ENCODE measurements at regions not wholly inside any gene's neighbourhood (a gene's known extent, or its start where the extent isn't known, plus 50 kb on each side); places are given as distances from the start of the nearest gene placed in this dataset.

GRCh38 chr21:16872616-16873015 is 640.2 kb upstream of the CXADR start:
- intact Hi-C loops (cut with DNase I) = no loop called here
- Histone ChIP-seq H3K4me3 (no peak overlapping the region), H3K9me3 (peaks cover 0 to 4% (median 0%) of the 10 kb centered on the region in 12 donors), H3K27ac (no peak overlapping the region), H3K27me3 (no peaks in the 10 kb centered on the region), H3K4me1 (no peaks in the 10 kb centered on the region), H3K36me3 (no peaks in the 10 kb centered on the region)
- DNase-seq = no peak
- no peak for TF ChIP-seq POLR2A (IDR thresholded peaks at IDR 0.05)
- no peak for TF ChIP-seq CTCF (IDR thresholded peaks at IDR 0.05)
- 90 to 95% (median 92%) methylated on average over 1 of the region's 1 CpG for WGBS, 4 donors
- no peak for ATAC-seq

GRCh38 chr21:16873176-16873575 is 639.7 kb upstream of the CXADR start:
- no peak for ATAC-seq
- Histone ChIP-seq H3K9me3 (peaks cover 0 to 6% (median 0%) of the 10 kb centered on the region in 12 donors), H3K4me1 (no peaks in the 10 kb centered on the region), H3K36me3 (no peaks in the 10 kb centered on the region), H3K27ac (no peak overlapping the region), H3K4me3 (no peak overlapping the region), H3K27me3 (no peaks in the 10 kb centered on the region)
- WGBS, 4 donors = 80 to 93% (median 90%) methylated on average over 2 of the region's 2 CpGs
- no peak for DNase-seq
- intact Hi-C loops (cut with DNase I) = no loop called here
- no peak for TF ChIP-seq CTCF (IDR thresholded peaks at IDR 0.05)
- no peak for TF ChIP-seq POLR2A (IDR thresholded peaks at IDR 0.05)

GRCh38 chr21:16873596-16873995 is 639.2 kb upstream of the CXADR start:
- intact Hi-C loops (cut with DNase I) = no loop called here
- Histone ChIP-seq H3K36me3 (no peaks in the 10 kb centered on the region), H3K4me3 (no peak overlapping the region), H3K27ac (no peak overlapping the region), H3K9me3 (peaks cover 0 to 6% (median 0%) of the 10 kb centered on the region in 12 donors), H3K27me3 (no peaks in the 10 kb centered on the region), H3K4me1 (no peaks in the 10 kb centered on the region)
- ATAC-seq = no peak
- no peak for DNase-seq
- no peak for TF ChIP-seq POLR2A (IDR thresholded peaks at IDR 0.05)
- TF ChIP-seq CTCF (IDR thresholded peaks at IDR 0.05) = no peak
- 87 to 100% (median 94%) methylated on average over 1 of the region's 1 CpG for WGBS, 4 donors

GRCh38 chr21:16879479-16879878 is 633.4 kb upstream of the CXADR start:
- DNase-seq (no peak), ATAC-seq (no peak)
- H3K4me3 ChIP-seq = no peak overlapping the region
- H3K27ac ChIP-seq = no peak overlapping the region
- peaks cover 0 to 12% (median 0%) of the 10 kb centered on the region in 12 donors for H3K9me3 ChIP-seq
- H3K27me3 ChIP-seq = no peaks in the 10 kb centered on the region
- no peaks in the 10 kb centered on the region for H3K4me1 ChIP-seq
- 86 to 96% (median 91%) methylated on average over 3 of the region's 3 CpGs for WGBS, 4 donors
- no peak for TF ChIP-seq CTCF (IDR thresholded peaks at IDR 0.05)
- TF ChIP-seq POLR2A (IDR thresholded peaks at IDR 0.05) = no peak
- intact Hi-C loops (cut with DNase I) = no loop called here
- H3K36me3 ChIP-seq = no peaks in the 10 kb centered on the region

Data from heart left ventricle (tissue), 16 donors.